ENCODE measurements at regions not wholly inside any gene's neighbourhood (a gene's known extent, or its start where the extent isn't known, plus 50 kb on each side); places are given as distances from the start of the nearest gene placed in this dataset.
"Not testable (repeated sequence)": the region's sequence is repeated elsewhere in the genome, so short reads cannot be mapped to it uniquely, and the experiment has no call there.

DNA sequence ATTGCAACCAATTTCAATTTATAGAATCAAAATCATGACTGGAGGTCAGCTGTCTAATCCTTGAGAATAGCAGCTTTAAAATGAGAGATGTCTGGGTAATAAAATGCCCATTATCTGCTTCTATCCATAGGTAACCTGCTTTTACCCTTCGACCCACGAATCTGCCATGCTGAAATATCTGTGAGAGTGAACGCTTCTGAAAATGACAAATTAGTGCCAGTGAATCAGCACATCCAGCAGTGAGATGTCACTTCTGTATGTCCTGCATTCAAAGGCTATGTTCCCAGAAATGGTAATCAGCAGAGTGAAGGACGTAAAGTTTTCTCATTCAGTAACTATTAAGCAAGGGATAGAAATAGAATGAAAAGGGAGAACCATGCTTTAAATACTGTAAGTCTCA is 532.4 kb upstream of the ITGA1 start:
- DNase-seq: no peak

- DNase-seq: no peak
Observed at GRCh38 chr5:52262844-52263243, 524.9 kb upstream of the ITGA1 start.

DNA sequence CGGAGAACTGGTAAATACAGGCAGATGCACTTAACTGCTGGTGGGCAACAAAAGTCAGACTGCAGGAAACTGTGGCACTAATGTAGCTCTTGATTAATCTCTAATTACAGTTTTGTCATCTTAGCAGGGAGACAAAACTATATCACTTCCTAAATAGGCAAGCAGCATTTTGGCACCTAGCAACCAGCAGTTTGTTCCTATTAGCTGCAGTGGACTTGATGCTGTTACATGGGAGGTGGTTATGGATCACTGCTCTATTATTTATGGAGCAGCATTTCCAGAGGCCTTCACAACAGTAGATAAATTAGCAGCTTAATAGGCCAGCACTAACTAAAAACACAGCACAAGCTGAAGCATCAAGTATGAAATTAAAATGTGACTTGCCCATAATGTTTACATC is 518.3 kb upstream of the ITGA1 start:
- peak; percentile 75 for DNase-seq

DNA sequence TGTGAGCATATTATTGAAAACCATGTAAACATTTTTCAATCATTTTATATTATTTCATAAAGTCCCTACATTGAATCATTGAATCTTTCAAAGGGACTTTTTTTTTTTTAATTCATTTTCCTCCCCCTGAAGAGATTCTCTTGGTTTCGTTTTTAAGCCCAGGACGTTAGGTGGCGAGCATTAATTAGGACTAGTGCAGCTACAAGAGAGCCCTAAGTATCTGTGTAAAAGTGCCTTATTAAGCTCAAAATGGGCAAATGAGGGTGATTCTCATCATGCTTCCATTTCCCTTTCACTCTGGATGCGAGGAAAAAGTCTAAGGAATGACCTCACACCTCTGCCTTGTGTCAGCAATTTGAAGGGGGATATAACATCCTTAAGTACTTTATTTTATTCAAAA is 517.9 kb upstream of the ITGA1 start:
- DNase-seq: peak; percentile 41

- peak; percentile 41 for DNase-seq
Observed at GRCh38 chr5:52275639-52276038, 512.1 kb upstream of the ITGA1 start.

DNA sequence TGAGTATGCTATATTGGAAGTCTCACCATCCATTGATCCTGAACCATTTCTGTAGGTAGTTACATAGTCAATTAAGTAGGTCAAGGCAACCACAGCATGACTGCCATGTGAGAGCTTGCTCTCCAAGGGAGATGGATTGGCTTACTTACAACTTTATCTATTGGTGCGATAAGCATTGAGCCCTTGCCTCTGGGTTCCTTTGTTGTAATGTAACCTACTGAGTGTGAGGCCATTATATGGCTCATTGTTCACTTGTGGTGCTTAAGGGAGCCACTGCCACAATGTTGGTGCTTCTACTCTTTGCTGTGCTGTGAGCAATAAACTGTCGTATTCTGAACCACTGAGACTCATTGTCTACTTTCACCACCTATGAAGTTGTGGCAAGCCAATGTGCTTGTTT is 510.6 kb upstream of the ITGA1 start:
- no peak for DNase-seq

- no peak for DNase-seq
Observed at GRCh38 chr5:52282647-52283046, 505.1 kb upstream of the ITGA1 start.

GRCh38 chr5:52283221-52283620 is 504.5 kb upstream of the ITGA1 start:
- no peak for DNase-seq

GRCh38 chr5:52300703-52301372 is 486.9 kb upstream of the ITGA1 start:
- no peak for DNase-seq

DNA sequence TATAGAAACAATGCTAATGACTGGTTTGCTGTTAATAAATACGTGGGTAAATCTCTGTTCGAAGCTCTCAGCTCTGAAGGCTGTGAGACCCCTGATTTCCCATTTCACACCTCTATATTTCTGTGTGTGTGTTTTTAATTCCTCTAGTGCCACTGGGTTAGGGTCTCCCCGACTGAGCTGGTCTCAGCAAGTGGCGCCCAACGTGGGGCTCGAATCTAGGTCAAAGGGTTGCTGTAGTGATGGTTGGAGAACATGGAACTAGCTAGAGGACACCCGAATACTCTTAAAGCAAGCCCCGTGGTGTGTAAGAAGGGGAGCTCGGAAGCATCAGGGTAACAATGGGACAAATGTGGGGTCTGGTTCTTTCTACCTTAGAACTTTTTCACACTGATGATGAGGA is 482.9 kb upstream of the ITGA1 start:
- DNase-seq: not testable (repeated sequence)

GRCh38 chr5:52328220-52328806 is 459.4 kb upstream of the ITGA1 start:
- DNase-seq: no peak

- no peak for DNase-seq
Observed at GRCh38 chr5:52331725-52332124, 456.0 kb upstream of the ITGA1 start.

- DNase-seq: peak; percentile 59
Observed at GRCh38 chr5:52334367-52334766, 453.3 kb upstream of the ITGA1 start.

DNA sequence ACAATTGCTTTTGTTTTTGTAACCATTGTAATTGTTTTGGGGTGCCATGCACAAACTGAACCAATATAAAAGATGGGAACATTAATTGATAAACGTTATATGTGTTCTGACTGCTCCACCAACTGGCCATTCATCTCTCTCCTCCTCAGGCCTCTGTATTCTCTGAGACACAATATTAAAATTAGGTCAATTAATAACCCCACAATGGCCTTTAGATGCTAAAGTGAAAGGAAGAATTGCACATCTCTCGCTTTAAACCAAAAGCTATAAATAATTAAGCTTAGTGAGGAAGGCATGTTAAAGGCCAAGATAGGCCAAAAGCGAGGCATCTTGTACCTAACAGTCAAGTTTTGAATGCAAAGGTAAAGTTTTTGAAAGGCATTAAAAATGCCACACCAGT is 448.4 kb upstream of the ITGA1 start:
- no peak for DNase-seq

DNA sequence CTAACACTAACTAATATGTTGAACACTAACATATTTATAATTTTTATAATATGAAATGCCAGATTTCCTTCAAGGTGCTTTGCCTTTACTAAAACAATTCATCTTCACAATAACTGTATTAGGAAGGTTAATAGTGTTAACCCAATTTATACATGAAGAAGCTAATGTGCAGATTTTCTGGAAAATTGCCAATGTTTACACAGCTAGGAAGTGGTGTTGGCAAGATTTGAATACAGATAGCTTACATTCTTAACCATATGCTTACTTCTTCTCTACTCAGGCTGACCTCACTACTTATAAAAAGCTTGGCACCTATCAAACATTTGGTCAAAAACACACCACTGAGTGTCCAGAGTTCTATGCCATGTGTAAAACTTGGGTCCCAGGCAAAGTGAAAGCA is 445.4 kb upstream of the ITGA1 start:
- DNase-seq: no peak

DNA sequence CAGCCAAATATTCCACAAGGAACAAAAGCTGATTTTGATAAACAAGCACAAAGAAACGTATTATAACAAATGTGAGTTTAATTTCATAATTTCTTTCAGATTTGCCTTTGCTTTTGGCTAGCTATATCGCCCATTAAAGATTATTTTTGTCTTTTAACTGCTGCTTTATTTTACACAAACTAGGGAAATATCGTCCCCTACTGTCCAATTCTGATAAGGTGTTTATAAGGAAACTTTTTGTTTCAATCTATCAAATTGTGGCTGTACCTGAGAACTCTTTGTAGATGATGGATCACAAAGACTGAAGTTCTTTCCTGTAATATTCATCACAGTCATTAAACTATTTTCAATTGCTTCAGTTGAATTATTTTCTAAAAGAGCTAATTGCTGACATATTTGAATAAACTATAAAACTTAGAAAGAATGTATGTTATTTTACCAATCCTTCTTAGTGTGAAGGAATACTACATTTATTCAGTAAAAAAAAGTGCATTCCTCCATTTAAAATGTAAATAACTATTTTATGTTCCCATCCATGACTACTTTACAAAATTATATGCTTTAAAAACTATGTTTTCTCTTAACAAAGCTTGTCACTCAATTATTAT is 431.3 kb upstream of the ITGA1 start:
- peak; percentile 75 for DNase-seq

DNA sequence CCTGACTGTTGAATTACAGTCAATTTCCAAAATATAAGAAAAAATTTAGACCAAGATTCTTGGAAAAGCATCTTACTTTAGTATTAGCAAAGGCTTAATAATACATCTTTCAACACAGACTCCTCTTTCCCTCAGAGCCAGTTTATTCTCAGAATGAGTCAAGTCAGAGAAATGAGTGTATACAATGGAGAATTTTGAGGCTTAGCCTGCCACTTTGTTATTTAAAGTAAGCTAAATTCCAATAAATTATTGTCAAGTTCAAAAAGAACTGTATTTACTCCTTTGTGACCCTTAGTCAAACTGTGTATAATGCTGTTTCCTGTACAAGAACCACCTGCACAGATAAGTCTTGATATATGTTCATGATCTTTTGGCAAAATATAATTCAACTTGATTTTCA is 428.5 kb upstream of the ITGA1 start:
- DNase-seq: no peak

DNA sequence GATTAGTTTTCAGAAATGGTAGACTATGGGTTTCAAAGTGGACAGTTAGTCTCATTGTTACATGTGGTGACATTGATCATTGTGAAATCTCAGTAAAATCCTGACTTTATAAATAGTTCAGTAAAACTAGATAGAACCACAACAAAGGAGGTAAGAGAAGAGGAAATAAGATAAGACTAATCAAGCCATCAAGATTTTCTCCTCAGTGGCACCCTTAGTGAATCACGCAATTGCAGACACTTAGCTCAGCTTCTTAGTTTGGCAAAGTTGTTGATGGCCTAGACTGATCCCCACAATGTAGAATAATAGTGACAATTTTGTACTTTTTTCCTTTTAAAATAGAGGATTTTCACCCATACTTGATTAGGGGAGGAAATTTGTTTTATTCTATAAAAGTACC is 426.7 kb upstream of the ITGA1 start:
- DNase-seq: no peak

DNA sequence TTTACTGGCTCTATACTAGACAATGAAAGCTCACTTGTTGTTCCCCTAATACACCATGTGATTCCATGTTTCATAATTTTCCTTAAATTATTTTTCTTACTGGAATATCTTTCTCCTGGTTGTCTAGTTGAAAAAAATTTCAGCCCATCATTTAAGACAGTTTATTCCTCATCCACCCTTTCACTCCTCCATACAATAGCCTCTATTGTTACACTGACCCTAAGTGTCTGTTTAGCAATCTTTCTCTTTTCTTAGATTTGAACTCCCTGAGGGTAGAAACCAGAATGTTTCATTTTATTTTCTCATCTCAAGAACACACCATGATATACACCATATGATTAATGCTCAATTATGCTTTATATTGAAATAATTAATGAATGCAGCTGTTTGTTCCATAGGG is 413.4 kb upstream of the ITGA1 start:
- DNase-seq: no peak

DNA sequence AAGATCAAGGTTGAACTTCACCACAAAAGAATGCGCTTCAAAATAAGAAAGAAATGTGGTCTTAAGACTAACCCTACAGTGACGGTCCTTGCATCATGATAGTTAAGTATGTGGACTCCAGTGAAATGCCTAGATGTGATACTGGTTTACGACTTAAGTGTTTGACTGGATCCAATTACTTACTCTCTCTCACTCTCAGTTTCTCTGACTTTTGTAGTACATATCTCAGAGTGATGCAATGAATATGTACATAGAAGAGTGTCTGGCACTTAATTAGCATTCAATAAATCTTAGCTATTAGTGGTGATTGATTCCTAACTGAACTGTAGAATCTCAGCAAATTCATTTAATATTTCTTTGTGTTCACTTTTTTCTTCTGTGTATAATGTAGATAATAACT is 411.7 kb upstream of the ITGA1 start:
- DNase-seq: no peak

DNA sequence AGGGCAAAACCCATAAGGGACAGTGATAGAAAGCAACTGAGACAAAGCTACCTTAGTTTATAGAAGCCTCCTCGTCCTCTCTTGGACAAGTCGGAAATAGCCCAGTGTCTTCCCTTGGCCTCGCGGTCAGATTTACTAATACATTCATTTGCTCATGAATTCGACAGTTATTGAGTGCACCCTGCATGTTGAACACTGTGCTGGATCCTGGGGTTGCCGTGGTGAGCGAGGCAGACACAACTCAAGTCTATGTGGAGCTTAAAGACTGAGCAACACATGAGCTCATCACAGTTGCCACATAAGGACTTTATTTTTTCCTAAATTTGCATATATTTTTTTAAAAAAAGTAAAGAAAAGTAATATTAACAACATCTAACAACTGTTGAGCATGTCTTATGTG is 411.1 kb upstream of the ITGA1 start:
- DNase-seq: no peak

DNA sequence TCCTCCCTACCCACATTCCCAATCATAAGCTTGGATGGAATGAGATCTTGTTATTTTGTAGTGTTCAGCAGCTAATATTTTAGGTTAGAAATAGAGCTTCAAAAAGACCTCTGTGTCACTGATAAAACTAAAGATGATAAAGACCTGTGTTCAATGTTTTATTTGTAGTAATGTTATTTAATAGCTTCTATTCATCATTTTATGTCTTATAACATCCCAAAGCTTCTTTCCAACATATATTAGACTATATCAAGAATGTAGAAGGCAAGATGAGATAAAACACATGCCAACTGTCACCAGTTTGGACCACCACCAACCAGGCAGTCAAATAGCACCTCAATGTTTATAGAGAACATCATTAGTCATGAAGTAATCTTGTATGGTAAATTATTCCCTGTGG is 409.5 kb upstream of the ITGA1 start:
- DNase-seq: no peak

DNA sequence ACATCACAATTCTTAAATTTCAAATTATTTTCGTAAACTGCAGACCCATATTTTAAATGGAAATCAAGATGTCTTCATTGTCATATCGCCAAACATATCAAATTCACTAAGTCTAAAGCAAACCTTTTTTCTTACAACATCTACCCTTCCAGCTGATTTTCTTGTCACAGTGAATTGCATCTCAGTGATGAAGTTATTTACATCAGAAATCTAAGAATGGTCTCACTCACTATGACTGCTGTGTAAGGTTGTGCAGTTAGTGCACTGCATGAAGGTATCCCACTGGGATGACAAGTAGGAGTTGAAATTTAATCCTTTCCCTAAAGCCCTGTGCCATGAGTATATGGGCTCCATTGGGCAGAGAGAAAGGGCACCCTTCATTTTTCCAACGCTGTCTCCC is 399.4 kb upstream of the ITGA1 start:
- DNase-seq: no peak

GRCh38 chr5:52392321-52392720 is 395.4 kb upstream of the ITGA1 start:
- peak; percentile 34 for DNase-seq

GRCh38 chr5:52409835-52410234 is 377.9 kb upstream of the ITGA1 start:
- no peak for DNase-seq
